Memory B cell (primary cell): ENCODE measurements at regions not wholly inside any gene's neighbourhood (a gene's known extent, or its start where the extent isn't known, plus 50 kb on each side); places are given as distances from the start of the nearest gene placed in this dataset.

Experiments used
- ATAC-seq: fragments of 150-1000 bp; cut with Tn5 transposase; 2 replicates; pipeline ENCODE4 v1.10.0; 2021; ENCODE audit warnings: low read depth, mild to moderate bottlenecking, moderate library complexity
- DNase-seq, 2 donors: peaks; one replicate each; pipeline ENCODE4 v3.0.0; 2022; ENCODE audit warnings: low spot score in 2 of 2
- H3K27ac Mint-ChIP-seq: one replicate; pipeline ENCODE4 v1.8.0; 2022; ENCODE audit warnings: mild to moderate bottlenecking, moderate library complexity, mixed read lengths
- H3K27me3 Mint-ChIP-seq: one replicate; pipeline ENCODE4 v1.8.0; 2022; ENCODE audit warnings: mixed read lengths
- H3K36me3 Mint-ChIP-seq: one replicate; pipeline ENCODE4 v1.8.0; 2022; ENCODE audit warnings: mild to moderate bottlenecking, mixed read lengths
- H3K4me1 Mint-ChIP-seq: one replicate; pipeline ENCODE4 v1.8.0; 2022; ENCODE audit warnings: mixed read lengths
- H3K4me3 Mint-ChIP-seq: one replicate; pipeline ENCODE4 v1.8.0; 2022; ENCODE audit warnings: mild to moderate bottlenecking, moderate library complexity, mixed read lengths
- H3K9me3 Mint-ChIP-seq: one replicate; pipeline ENCODE4 v1.8.0; 2022; ENCODE audit warnings: mixed read lengths

DNA sequence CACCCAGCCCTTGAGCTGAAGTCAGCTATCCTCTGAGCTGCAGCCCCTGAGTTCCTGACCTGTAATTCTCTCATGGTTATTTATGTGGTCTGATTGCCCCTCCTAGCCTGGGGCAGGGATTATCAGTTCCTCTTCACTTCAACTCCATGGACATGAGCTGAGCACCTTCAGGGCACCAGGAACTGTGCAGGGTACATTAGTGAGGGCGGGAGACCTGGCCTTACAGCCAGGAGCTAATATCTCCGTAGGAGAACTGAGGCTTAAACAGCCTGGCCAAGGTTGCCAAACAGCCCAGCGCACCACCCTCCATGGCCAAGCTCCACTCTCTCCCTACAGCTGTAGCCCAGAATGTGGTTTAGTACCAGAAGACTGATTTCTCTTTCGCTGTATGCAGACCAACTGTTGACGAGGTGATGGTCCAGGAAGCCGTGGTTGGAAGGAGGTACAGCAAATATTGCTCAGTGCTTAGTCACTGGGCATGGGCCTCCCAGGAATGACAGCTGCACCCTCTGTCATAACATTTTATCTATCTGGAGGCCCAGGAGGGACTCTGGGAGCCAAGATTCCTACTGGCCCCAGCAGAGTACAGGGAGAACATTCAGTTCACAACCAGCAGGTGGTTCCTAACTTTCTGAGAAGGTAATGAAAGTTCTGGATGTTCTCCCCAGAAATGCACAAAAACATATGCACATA lies 228.7 kb upstream of the SIX2 start:
- DNase-seq, result no peak
- Mint-ChIP-seq H3K9me3 (no peaks in the 10 kb centered on the region), H3K4me3 (no peak overlapping the region), H3K27ac (no peak overlapping the region), H3K4me1 (peaks cover 3% of the 10 kb centered on the region), H3K27me3 (peaks cover 6% of the 10 kb centered on the region), H3K36me3 (no peaks in the 10 kb centered on the region)
- no peak for ATAC-seq

DNA sequence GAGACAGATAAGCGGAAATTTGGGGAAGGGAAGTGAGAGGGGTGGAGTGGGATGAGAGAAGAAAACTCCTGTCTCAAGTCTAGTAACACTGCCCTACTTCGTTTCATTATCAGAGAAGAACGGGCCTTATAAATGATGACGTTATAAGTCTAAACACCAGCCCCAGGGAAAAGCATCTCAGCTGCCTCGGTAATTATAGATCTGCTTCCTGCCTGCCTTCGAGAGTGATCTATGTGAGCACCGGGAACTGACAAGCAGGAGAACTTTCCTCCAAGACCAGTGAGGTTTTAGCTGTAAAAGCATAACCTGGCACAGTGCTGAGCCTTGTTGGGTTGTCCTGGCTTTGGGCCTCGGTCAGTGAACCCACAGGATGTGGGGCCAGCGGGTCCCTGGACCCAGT lies 227.9 kb upstream of the SIX2 start:
- H3K27ac Mint-ChIP-seq, result no peak overlapping the region
- ATAC-seq (no peak), DNase-seq (no peak)

DNA sequence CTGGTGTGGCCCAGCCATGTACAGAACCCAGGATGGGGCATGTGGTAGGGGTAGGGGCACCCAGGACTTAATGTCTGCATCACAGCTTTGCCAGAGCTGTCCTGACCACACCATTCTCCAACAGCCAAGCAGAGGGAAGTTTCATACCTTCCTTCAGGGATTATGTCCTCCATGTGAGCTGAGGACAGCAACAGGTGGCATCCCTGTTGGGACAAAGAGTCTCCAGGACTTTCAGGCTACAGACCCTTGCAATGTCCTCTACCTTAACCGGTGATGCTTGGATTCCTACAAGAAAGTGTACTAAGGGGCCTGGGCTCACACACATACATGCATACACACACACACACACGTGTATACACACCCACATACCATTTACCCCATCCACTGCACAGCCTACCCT lies 227.0 kb upstream of the SIX2 start:
- H3K27me3 Mint-ChIP-seq, result peaks cover 7% of the 10 kb centered on the region
- no peaks in the 10 kb centered on the region for H3K9me3 Mint-ChIP-seq
- peaks cover 3% of the 10 kb centered on the region for H3K4me1 Mint-ChIP-seq
- DNase-seq, result no peak
- no peaks in the 10 kb centered on the region for H3K36me3 Mint-ChIP-seq
- no peak for ATAC-seq
- H3K27ac Mint-ChIP-seq, result no peak overlapping the region
- H3K4me3 Mint-ChIP-seq, result no peak overlapping the region

More for the DNA sequence above, 227.9 kb upstream of the SIX2 start:
- no peaks in the 10 kb centered on the region for H3K36me3 Mint-ChIP-seq
- H3K4me3 Mint-ChIP-seq, result no peak overlapping the region
- peaks cover 7% of the 10 kb centered on the region for H3K27me3 Mint-ChIP-seq
- H3K9me3 Mint-ChIP-seq, result no peaks in the 10 kb centered on the region
- peaks cover 3% of the 10 kb centered on the region for H3K4me1 Mint-ChIP-seq

DNA sequence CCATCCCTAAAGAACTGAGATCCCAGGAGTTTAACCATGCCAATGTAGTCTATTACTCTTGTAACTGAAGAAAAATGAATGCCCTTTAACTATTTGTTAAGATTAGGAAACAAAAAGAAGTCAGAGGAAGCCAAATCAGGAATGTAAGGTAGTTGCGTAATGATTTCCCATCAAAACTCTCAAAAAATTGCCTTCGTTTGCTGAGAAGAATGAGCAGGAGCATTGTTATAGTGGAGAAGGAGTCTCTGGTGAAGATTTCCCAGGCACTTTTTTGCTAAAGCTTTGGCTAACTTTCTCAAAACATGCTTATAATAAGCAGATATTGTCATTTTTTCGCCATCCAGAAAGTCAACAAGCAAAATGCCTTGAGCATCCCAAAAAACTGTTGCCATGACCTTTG lies 224.0 kb upstream of the SIX2 start:
- ATAC-seq (no peak), DNase-seq (no peak)
- Mint-ChIP-seq H3K9me3 (no peaks in the 10 kb centered on the region), H3K4me1 (peaks cover 3% of the 10 kb centered on the region), H3K4me3 (no peak overlapping the region), H3K27ac (no peak overlapping the region), H3K36me3 (no peaks in the 10 kb centered on the region), H3K27me3 (peaks cover 9% of the 10 kb centered on the region)

DNA sequence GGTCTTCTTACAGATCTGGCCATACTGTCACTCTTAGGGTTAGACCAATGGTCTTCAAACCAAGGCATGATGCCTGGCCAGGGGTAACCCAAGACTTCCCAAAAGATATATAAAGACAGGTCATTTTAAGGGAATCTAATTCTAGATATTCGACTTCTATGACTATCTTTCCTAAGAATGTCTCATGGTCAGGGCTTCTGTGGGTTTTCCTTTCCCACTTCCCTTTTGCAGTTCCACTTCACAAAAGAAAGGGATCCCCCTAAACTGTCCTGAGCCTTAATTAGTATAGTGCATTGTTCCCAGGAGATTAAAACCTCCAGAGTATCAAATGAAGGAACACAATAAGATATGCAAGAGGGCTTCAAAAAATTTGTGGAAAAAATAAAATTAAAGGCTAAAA lies 223.6 kb upstream of the SIX2 start:
- H3K9me3 Mint-ChIP-seq, result no peaks in the 10 kb centered on the region
- no peaks in the 10 kb centered on the region for H3K36me3 Mint-ChIP-seq
- H3K27ac Mint-ChIP-seq, result no peak overlapping the region
- no peak overlapping the region for H3K4me3 Mint-ChIP-seq
- peaks cover 9% of the 10 kb centered on the region for H3K27me3 Mint-ChIP-seq
- ATAC-seq, result no peak
- H3K4me1 Mint-ChIP-seq, result peaks cover 3% of the 10 kb centered on the region
- no peak for DNase-seq

DNA sequence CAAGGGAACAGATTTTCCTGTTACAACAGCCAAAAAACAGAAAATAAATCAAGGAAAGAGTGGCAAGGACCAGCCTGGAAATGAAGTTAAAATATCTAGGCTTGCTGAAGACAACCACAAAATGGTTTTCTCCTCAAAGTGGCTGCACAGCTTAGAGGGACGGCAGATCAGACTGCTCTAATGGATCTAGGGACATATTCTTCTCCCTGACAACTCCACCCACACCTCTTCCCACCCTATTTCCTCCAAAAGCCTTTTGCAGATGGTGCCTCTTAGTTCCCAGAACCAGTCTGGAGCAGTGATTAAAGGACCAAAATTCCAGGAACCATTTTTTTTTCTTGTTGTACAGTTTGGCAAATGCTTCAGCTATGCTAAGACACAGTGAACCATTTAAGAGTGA lies 220.2 kb upstream of the SIX2 start:
- no peaks in the 10 kb centered on the region for H3K36me3 Mint-ChIP-seq
- DNase-seq (no peak), ATAC-seq (no peak)
- H3K27me3 Mint-ChIP-seq, result peaks cover 4% of the 10 kb centered on the region
- H3K4me3 Mint-ChIP-seq, result no peak overlapping the region
- H3K27ac Mint-ChIP-seq, result no peak overlapping the region
- no peaks in the 10 kb centered on the region for H3K9me3 Mint-ChIP-seq
- peaks cover 2% of the 10 kb centered on the region for H3K4me1 Mint-ChIP-seq

DNA sequence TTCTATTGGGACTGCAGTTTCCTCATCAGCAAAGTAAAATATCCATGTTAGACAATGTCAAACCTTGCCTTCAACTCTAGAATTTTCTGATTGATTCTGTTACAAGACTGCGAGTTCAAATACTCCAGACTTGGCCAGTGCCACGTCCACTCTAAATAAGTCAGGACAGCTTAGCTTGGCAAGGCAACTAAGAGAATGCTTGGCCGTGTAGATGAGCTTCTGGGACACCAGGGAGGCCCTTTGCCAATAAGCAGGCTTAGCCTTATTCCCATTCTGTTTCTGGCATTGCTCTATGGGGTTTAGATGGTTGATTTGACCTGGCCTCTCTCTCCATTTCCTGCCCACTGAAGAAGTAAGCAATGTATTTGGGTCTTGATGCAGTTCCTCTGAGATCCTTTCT lies 218.1 kb upstream of the SIX2 start:
- no peaks in the 10 kb centered on the region for H3K36me3 Mint-ChIP-seq
- H3K27ac Mint-ChIP-seq, result no peak overlapping the region
- no peak overlapping the region for H3K4me3 Mint-ChIP-seq
- DNase-seq (no peak), ATAC-seq (no peak)
- H3K27me3 Mint-ChIP-seq, result peaks cover 11% of the 10 kb centered on the region
- no peaks in the 10 kb centered on the region for H3K9me3 Mint-ChIP-seq
- H3K4me1 Mint-ChIP-seq, result peaks cover 2% of the 10 kb centered on the region

DNA sequence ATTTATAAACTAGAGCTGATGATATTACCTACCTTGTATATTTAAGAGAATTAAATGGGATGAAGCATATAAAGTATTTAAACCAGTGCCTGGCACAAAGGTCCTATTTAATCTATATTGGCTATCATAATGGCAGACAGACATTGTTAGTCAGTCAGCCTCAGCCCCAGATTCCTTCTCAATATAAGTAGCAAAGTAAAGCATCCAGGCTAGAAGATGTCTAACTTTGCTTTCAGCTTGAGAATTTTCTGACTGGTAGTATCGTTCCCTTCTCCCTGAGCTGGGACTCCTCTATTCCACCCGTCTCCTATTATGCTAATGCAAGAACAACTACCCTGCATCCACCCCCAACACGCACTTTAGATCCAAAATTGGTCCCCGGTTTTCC lies 215.7 kb upstream of the SIX2 start:
- Mint-ChIP-seq H3K4me3 (no peak overlapping the region), H3K4me1 (peaks cover 2% of the 10 kb centered on the region), H3K9me3 (no peaks in the 10 kb centered on the region), H3K36me3 (no peaks in the 10 kb centered on the region), H3K27me3 (peaks cover 17% of the 10 kb centered on the region), H3K27ac (no peak overlapping the region)
- no peak for ATAC-seq
- no peak for DNase-seq

DNA sequence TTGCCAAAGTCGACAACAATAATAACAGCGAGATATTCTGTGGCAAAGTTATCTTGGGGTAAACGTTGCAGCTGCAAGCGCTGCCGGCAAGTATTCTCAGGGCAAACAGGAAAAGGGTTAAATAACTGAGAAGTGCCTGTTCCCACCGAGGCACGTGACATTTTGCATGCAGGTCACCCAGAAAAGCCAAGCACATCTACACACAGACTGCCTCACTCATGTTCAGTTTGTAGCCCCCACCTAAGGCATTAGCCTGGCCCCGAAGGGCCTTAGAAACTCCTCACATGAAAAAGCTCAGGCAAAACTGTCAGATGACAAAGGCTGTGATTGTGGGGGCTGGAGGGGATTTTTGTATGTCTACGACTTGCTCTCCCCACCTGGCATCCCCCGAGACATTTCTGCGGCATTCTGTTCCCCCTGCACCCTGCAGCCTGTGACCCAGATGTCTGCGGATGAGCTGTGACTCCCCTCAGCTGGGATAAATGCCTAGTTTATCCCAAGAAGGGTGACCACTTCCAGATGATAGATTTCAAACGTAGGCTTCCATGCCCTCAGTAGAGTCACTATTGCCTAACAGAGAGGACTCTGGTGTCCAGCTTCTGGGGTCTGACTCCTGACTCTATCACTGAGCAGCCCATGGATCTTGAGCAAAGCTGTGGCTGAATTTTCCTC lies 215.2 kb upstream of the SIX2 start:
- no peak overlapping the region for H3K4me3 Mint-ChIP-seq
- ATAC-seq, result no peak
- H3K27me3 Mint-ChIP-seq, result peaks cover 17% of the 10 kb centered on the region
- H3K4me1 Mint-ChIP-seq, result peaks cover 2% of the 10 kb centered on the region
- no peak overlapping the region for H3K27ac Mint-ChIP-seq
- DNase-seq, result no peak
- no peaks in the 10 kb centered on the region for H3K9me3 Mint-ChIP-seq
- H3K36me3 Mint-ChIP-seq, result no peaks in the 10 kb centered on the region

DNA sequence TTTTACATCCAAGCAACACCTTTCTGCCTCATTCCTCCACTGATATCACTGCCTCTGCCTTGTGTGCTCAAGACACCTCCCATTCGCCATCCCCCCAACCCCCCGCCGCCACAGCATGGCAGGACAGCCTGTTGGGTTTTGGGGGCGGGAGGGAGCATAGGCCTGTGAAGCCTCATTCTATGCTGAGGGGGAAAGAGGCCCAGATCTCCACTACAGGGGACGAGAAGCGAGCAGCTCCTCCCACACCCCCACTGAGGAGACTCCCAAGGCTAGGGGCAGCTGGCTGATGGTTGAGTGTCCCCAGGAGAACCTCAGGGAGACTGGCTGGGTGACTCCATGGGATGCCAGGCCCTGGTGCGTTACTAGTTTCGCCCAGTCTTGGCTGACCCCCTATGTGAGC lies 214.3 kb upstream of the SIX2 start:
- H3K27ac Mint-ChIP-seq, result no peak overlapping the region
- H3K27me3 Mint-ChIP-seq, result peaks cover 17% of the 10 kb centered on the region
- no peaks in the 10 kb centered on the region for H3K36me3 Mint-ChIP-seq
- no peaks in the 10 kb centered on the region for H3K9me3 Mint-ChIP-seq
- ATAC-seq (no peak), DNase-seq (no peak)
- H3K4me1 Mint-ChIP-seq, result peaks cover 2% of the 10 kb centered on the region
- no peak overlapping the region for H3K4me3 Mint-ChIP-seq

DNA sequence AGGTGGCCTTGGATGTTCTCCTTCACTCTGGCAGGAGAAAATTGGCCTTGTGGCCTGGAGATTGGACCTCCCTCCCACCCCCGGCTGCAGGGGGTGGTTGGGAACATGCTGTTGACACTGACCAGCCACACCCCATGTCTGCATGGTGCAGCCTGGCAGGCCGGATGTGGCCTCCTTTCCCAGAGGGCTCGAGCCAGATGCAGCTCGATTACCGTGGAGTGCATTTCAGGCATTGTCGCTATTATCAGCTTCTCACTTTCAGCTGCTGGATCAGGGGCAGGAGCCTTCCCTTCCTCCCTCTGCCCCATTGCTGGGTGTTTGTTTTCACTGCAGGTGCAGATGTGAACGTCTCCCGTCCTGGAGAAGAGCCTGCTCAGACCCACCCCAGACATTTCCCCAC lies 211.0 kb upstream of the SIX2 start:
- Mint-ChIP-seq H3K4me1 (peaks cover 2% of the 10 kb centered on the region), H3K36me3 (no peaks in the 10 kb centered on the region), H3K27ac (no peak overlapping the region), H3K4me3 (no peak overlapping the region), H3K27me3 (peaks cover 19% of the 10 kb centered on the region), H3K9me3 (peaks cover 5% of the 10 kb centered on the region)
- no peak for ATAC-seq
- no peak for DNase-seq

DNA sequence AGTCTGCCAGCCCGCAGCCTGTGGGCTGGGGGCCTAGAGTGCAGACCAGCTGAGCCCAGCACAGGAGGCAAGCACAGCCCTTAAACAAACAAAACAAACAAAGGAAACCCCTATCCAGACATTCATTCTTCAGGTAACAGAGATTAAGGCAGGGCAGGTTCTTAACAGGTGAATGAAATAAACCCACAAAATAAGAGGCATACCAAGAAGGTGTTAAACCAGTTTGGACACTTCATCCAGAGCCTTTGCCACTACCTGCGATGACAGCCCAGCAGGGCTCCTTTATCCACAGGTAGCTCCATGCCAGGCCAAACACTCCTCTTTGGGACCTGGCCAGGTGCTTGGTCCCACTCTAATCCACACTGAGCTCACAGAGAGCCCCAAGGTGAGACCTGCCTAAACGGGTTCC lies 209.7 kb upstream of the SIX2 start:
- Mint-ChIP-seq H3K36me3 (no peaks in the 10 kb centered on the region), H3K9me3 (peaks cover 5% of the 10 kb centered on the region), H3K4me1 (no peaks in the 10 kb centered on the region), H3K27ac (peak overlapping the region; percentile 58), H3K4me3 (no peak overlapping the region), H3K27me3 (peaks cover 21% of the 10 kb centered on the region)
- DNase-seq, result no peak
- ATAC-seq, result no peak

DNA sequence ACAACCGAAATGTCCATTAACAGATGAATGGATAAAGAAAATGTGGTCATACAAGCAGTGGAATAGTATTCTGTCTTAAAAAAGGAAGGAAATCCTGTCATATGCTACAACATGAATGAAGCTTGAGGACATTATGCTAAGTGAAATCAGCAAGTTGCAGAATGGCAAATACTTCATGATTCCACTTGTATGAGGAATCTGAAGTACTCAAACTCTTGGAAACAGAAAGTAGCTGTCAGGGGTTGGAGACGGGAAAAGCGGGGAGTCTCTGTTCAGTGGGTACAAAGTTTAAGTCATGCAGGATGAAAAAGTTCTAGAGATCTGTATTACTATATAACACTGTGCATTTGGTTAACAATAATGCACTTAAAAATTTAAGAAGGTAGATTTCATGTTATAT lies 209.0 kb upstream of the SIX2 start:
- no peak overlapping the region for H3K27ac Mint-ChIP-seq
- DNase-seq (no peak), ATAC-seq (no peak)
- peaks cover 19% of the 10 kb centered on the region for H3K27me3 Mint-ChIP-seq
- H3K4me1 Mint-ChIP-seq, result no peaks in the 10 kb centered on the region
- H3K36me3 Mint-ChIP-seq, result no peaks in the 10 kb centered on the region
- peaks cover 5% of the 10 kb centered on the region for H3K9me3 Mint-ChIP-seq
- no peak overlapping the region for H3K4me3 Mint-ChIP-seq

DNA sequence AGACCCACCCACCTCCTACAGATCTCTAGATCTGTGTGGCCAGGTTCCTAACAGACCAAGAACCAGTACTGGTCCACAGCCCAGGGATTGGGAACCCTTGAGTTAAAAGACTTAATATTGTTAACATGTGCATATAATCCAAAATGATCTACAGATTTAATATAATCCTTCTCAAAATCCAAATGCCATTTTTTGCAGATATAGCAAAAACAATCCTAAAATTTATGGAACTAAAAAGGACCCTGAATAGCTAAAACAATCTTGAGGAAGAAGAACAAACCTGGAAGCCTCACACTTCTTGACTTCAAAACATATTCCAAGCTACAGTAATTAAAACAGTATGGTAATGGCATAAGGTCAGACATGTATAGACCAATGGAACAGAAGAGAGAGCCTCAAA lies 206.9 kb upstream of the SIX2 start:
- no peak for ATAC-seq
- no peaks in the 10 kb centered on the region for H3K36me3 Mint-ChIP-seq
- H3K27me3 Mint-ChIP-seq, result peaks cover 15% of the 10 kb centered on the region
- no peak for DNase-seq
- H3K4me3 Mint-ChIP-seq, result no peak overlapping the region
- peaks cover 5% of the 10 kb centered on the region for H3K9me3 Mint-ChIP-seq
- no peak overlapping the region for H3K27ac Mint-ChIP-seq
- no peaks in the 10 kb centered on the region for H3K4me1 Mint-ChIP-seq

DNA sequence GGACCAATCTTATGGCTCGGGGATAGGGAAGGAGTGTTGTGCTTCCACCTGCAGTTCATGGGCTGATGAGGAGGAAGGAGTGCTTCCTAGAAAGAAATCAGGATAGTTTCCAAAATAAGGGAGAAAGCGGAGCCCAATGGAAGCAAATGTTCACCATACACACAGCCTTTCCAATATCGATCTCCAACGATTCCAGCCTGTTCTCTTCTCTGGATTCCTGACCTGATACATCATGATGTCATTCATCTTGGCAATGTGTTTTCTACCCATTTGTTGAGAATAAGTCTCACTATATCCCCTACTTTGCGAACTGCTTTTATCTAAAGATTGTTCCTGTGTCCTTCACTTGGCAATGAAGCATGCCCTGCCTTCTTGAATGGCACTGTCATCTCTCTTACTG lies 205.3 kb upstream of the SIX2 start:
- Mint-ChIP-seq H3K36me3 (no peaks in the 10 kb centered on the region), H3K27ac (no peak overlapping the region), H3K27me3 (peaks cover 10% of the 10 kb centered on the region), H3K4me3 (no peak overlapping the region), H3K9me3 (peaks cover 5% of the 10 kb centered on the region), H3K4me1 (no peaks in the 10 kb centered on the region)
- no peak for DNase-seq
- ATAC-seq, result no peak
